Activated CD8-positive, alpha-beta memory T cell treated with anti-CD3 and anti-CD28 coated beads, Interleukin-2, amount 50 U/mL, for 48 hours (primary cell): ENCODE measurements at regions not wholly inside any gene's neighbourhood (a gene's known extent, or its start where the extent isn't known, plus 50 kb on each side); places are given as distances from the start of the nearest gene placed in this dataset.

Source experiments
- DNase-seq: peaks from one replicate; pipeline ENCODE4 v3.0.0-alpha.2; 2020

GRCh38 chr22:47259049-47259448 lies 496.6 kb downstream of the TBC1D22A start:
- peak; percentile 18 for DNase-seq

- DNase-seq, result no peak
These were observed 495.5 kb downstream of the TBC1D22A start for GRCh38 chr22:47257976-47258375.

GRCh38 chr22:47257566-47257965 lies 495.1 kb downstream of the TBC1D22A start:
- no peak for DNase-seq

GRCh38 chr22:47251911-47252310 lies 489.5 kb downstream of the TBC1D22A start:
- no peak for DNase-seq

- no peak for DNase-seq
These were observed 488.7 kb downstream of the TBC1D22A start for GRCh38 chr22:47250995-47251765.

- DNase-seq, result no peak
These were observed 487.0 kb downstream of the TBC1D22A start for GRCh38 chr22:47249370-47249928.

- no peak for DNase-seq
These were observed 486.5 kb downstream of the TBC1D22A start for GRCh38 chr22:47248925-47249324.

GRCh38 chr22:47247579-47248240 lies 485.3 kb downstream of the TBC1D22A start:
- no peak for DNase-seq

GRCh38 chr22:47245786-47246185 lies 483.3 kb downstream of the TBC1D22A start:
- DNase-seq, result no peak

GRCh38 chr22:47245286-47245685 lies 482.8 kb downstream of the TBC1D22A start:
- no peak for DNase-seq

- DNase-seq, result no peak
These were observed 477.7 kb downstream of the TBC1D22A start for GRCh38 chr22:47240116-47240515.

- no peak for DNase-seq
These were observed 477.0 kb downstream of the TBC1D22A start for GRCh38 chr22:47239474-47239860.

- no peak for DNase-seq
These were observed 476.4 kb downstream of the TBC1D22A start for GRCh38 chr22:47238690-47239473.

GRCh38 chr22:47237890-47238480 lies 475.5 kb downstream of the TBC1D22A start:
- no peak for DNase-seq

GRCh38 chr22:47236718-47237117 lies 474.3 kb downstream of the TBC1D22A start:
- DNase-seq, result no peak

GRCh38 chr22:47236161-47236560 lies 473.7 kb downstream of the TBC1D22A start:
- DNase-seq, result no peak

- DNase-seq, result no peak
These were observed 471.1 kb downstream of the TBC1D22A start for GRCh38 chr22:47233316-47234243.

GRCh38 chr22:47232753-47233152 lies 470.3 kb downstream of the TBC1D22A start:
- DNase-seq, result no peak

- DNase-seq, result no peak
These were observed 469.7 kb downstream of the TBC1D22A start for GRCh38 chr22:47232197-47232596.

- DNase-seq, result no peak
These were observed 469.3 kb downstream of the TBC1D22A start for GRCh38 chr22:47231759-47232158.

GRCh38 chr22:47230741-47231140 lies 468.3 kb downstream of the TBC1D22A start:
- DNase-seq, result no peak

- DNase-seq, result no peak
These were observed 467.8 kb downstream of the TBC1D22A start for GRCh38 chr22:47230251-47230650.
